Endodermal cell (in vitro differentiated cells): ENCODE measurements at regions not wholly inside any gene's neighbourhood (a gene's known extent, or its start where the extent isn't known, plus 50 kb on each side); places are given as distances from the start of the nearest gene placed in this dataset.

ENCODE experiments used
- DNase-seq: peaks from one replicate; pipeline ENCODE4 v3.0.0-alpha.2; 2017
- H3K27ac ChIP-seq: 2 replicates; pipeline ENCODE4 v1.5.1; 2013; ENCODE audit warnings: mild to moderate bottlenecking, low read depth, low read length, moderate library complexity
- H3K27me3 ChIP-seq: 2 replicates; pipeline ENCODE4 v1.6.1; 2013; ENCODE audit warnings: mild to moderate bottlenecking, low read length, moderate library complexity; ENCODE audit not compliant: insufficient read depth, control insufficient read depth, poor library complexity, severe bottlenecking
- H3K36me3 ChIP-seq: 2 replicates; pipeline ENCODE4 v1.7.0; 2013; ENCODE audit warnings: mild to moderate bottlenecking, low read length, moderate library complexity; ENCODE audit not compliant: control insufficient read depth, insufficient read depth
- H3K4me1 ChIP-seq: one replicate; pipeline ENCODE4 v1.7.0; 2013; ENCODE audit warnings: low read length; ENCODE audit not compliant: control insufficient read depth, insufficient read depth
- H3K4me3 ChIP-seq: 2 replicates; pipeline ENCODE4 v1.5.1; 2013; ENCODE audit warnings: mild to moderate bottlenecking, low read length, moderate library complexity
- H3K9ac ChIP-seq: 2 replicates; pipeline ENCODE4 v1.6.1; 2013; ENCODE audit warnings: mild to moderate bottlenecking, low read length, moderate library complexity; ENCODE audit not compliant: poor library complexity, severe bottlenecking; ENCODE audit errors: extremely low read depth
- H3K9me3 ChIP-seq: 2 replicates; pipeline ENCODE4 v1.6.1; 2013; ENCODE audit warnings: mild to moderate bottlenecking, low read length, moderate library complexity; ENCODE audit not compliant: control insufficient read depth
- H3K27ac Mint-ChIP-seq: 2 replicates; pipeline ENCODE4 v1.8.0; 2020; ENCODE audit warnings: mixed read lengths
- H3K27me3 Mint-ChIP-seq: 2 replicates; pipeline ENCODE4 v1.8.0; 2021; ENCODE audit warnings: mild to moderate bottlenecking, mixed read lengths; ENCODE audit not compliant: insufficient read depth
- H3K36me3 Mint-ChIP-seq: 2 replicates; pipeline ENCODE4 v1.8.0; 2020; ENCODE audit warnings: low read depth, mixed read lengths
- H3K4me1 Mint-ChIP-seq: 2 replicates; pipeline ENCODE4 v1.8.0; 2020; ENCODE audit warnings: mixed read lengths
- H3K4me3 Mint-ChIP-seq: 2 replicates; pipeline ENCODE4 v1.8.0; 2020; ENCODE audit warnings: mild to moderate bottlenecking, moderate library complexity, mixed read lengths
- H3K9me3 Mint-ChIP-seq: 2 replicates; pipeline ENCODE4 v1.8.0; 2020; ENCODE audit warnings: mild to moderate bottlenecking, mixed read lengths
- WGBS, 2 experiments: methylation state at CpG; one replicate each; pipeline versions ENCODE4 v1.1.5 to v1.1.7; 2013; ENCODE audit warnings: missing lambda C conversion rate in 2 of 2, mixed read lengths in 1 of 2; ENCODE audit not compliant: insufficient coverage in 1 of 2, insufficient read length in 1 of 2; 5-methylcytosine and 5-hydroxymethylcytosine counted together
- TF ChIP-seq, protein P1 (sequence below): fragments of 200-600 bp; sonication (generic); conservative IDR thresholded peaks from 2 replicates; pipeline ENCODE4 v1.5.0; 2021; ENCODE audit warnings: antibody characterized with exemption, mild to moderate bottlenecking

DNA sequence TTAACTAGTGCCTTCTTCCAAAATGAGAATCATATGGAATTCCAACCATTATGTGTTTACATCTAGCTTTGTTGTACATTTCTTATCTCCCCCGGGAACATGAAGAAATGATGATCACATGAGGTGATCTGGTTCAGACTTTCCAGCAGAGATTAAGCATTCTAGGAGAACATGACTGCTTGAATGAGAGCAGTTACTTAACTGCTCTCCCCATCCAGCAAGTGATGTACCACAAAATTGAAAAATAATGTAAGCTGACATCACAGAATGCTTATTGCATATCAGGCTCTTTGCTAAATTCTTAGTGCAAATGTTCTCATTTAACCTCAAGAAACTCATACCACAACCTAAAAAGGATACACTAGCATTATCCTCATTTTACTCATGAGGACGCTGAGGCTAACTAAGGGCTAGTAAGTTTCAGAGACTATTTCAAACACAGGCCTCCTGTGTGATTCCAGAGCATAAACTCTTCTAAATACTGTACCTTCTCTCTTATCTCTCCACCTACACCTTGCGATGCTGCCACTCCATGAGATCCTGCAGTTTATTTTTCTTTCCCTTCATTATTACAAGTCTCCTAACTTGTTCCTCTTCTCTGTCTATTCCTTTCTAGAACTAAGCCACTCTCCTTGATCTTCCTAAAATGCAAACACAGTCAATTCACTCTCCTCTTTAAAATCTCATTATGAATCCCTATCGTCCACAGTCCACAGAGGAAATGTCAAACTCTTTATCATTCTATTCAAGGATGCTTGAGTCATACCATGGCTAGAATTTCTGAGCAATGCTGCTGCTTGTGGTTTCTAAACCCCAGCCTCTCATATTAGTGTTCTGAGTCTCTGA lies 1224.8 kb upstream of the ZEB2 start:
- TF ChIP-seq, protein P1, sequence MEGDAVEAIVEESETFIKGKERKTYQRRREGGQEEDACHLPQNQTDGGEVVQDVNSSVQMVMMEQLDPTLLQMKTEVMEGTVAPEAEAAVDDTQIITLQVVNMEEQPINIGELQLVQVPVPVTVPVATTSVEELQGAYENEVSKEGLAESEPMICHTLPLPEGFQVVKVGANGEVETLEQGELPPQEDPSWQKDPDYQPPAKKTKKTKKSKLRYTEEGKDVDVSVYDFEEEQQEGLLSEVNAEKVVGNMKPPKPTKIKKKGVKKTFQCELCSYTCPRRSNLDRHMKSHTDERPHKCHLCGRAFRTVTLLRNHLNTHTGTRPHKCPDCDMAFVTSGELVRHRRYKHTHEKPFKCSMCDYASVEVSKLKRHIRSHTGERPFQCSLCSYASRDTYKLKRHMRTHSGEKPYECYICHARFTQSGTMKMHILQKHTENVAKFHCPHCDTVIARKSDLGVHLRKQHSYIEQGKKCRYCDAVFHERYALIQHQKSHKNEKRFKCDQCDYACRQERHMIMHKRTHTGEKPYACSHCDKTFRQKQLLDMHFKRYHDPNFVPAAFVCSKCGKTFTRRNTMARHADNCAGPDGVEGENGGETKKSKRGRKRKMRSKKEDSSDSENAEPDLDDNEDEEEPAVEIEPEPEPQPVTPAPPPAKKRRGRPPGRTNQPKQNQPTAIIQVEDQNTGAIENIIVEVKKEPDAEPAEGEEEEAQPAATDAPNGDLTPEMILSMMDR, result no peak
- Histone ChIP-seq H3K27me3 (no peaks in the 10 kb centered on the region), H3K9ac (no peak overlapping the region), H3K4me1 (no peaks in the 10 kb centered on the region), H3K9me3 (no peaks in the 10 kb centered on the region), H3K4me3 (no peak overlapping the region), H3K27ac (no peak overlapping the region), H3K36me3 (no peaks in the 10 kb centered on the region)
- DNase-seq, result no peak
- Mint-ChIP-seq H3K36me3 (no peaks in the 10 kb centered on the region), H3K9me3 (no peaks in the 10 kb centered on the region), H3K4me1 (no peaks in the 10 kb centered on the region), H3K4me3 (no peak overlapping the region), H3K27me3 (no peaks in the 10 kb centered on the region), H3K27ac (no peak overlapping the region)
- 87 to 90% methylated on average over 4 of the region's 4 CpGs for WGBS, 2 experiments

DNA sequence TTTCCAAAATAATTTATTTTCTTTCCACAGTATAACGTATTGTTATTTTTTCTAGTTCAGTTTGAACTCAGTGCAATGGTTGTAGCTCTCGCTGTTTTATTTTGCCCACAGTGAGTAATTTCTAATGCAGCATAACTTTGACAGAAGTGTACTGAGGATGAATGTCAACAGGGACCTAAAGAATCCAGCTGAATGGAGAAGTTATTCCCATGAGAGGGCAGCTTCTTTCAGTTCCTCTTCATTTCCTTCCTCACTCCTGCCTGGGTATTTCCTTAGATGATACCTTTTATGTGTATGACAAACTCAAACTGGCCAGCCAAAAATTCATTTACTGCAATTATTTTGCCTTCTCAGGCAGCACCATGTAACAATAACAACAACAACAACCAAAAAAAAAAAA lies 1223.1 kb upstream of the ZEB2 start:
- WGBS, 2 experiments, result 90 to 100% methylated on average over 1 to 2 of the region's 2 CpGs
- TF ChIP-seq, protein P1, result no peak
- peaks cover 2% of the 10 kb centered on the region for H3K4me1 Mint-ChIP-seq
- no peak overlapping the region for H3K4me3 ChIP-seq
- no peaks in the 10 kb centered on the region for H3K36me3 ChIP-seq
- no peaks in the 10 kb centered on the region for H3K27me3 ChIP-seq
- no peak overlapping the region for H3K27ac Mint-ChIP-seq
- no peak overlapping the region for H3K9ac ChIP-seq
- no peaks in the 10 kb centered on the region for H3K36me3 Mint-ChIP-seq
- no peaks in the 10 kb centered on the region for H3K27me3 Mint-ChIP-seq
- no peak overlapping the region for H3K4me3 Mint-ChIP-seq
- no peaks in the 10 kb centered on the region for H3K9me3 ChIP-seq
- H3K4me1 ChIP-seq, result no peaks in the 10 kb centered on the region
- H3K9me3 Mint-ChIP-seq, result no peaks in the 10 kb centered on the region
- H3K27ac ChIP-seq, result no peak overlapping the region
- no peak for DNase-seq

DNA sequence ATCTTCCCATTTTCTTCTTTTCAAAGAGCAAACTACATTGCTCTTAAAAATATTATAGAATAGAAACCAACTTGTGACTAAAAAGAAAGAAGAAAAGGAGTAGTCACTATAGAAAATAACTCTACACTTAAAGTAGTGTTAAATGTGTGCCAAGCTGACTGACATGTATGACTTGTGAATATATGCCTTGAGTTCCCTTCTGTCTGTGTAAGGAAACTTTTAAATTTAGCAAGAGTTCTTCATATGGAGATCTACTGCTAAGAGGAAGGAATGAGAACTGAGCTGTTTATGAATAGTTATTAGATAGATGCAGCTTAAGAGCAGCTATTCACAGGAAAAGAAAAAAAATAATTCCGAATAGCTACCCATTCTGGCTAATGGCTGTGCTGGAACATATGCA lies 1221.7 kb upstream of the ZEB2 start:
- Histone ChIP-seq H3K4me1 (no peaks in the 10 kb centered on the region), H3K9ac (no peak overlapping the region), H3K4me3 (no peak overlapping the region), H3K9me3 (no peaks in the 10 kb centered on the region), H3K36me3 (no peaks in the 10 kb centered on the region), H3K27me3 (no peaks in the 10 kb centered on the region), H3K27ac (no peak overlapping the region)
- Mint-ChIP-seq H3K27ac (no peak overlapping the region), H3K4me3 (no peak overlapping the region), H3K27me3 (no peaks in the 10 kb centered on the region), H3K9me3 (no peaks in the 10 kb centered on the region), H3K36me3 (no peaks in the 10 kb centered on the region), H3K4me1 (peaks cover 2% of the 10 kb centered on the region)
- DNase-seq, result no peak
- 88 to 100% methylated on average over 1 of the region's 1 CpG for WGBS, 2 experiments
- TF ChIP-seq, protein P1, result no peak
